KOPT-K1 (cell line): ENCODE measurements at regions not wholly inside any gene's neighbourhood (a gene's known extent, or its start where the extent isn't known, plus 50 kb on each side); places are given as distances from the start of the nearest gene placed in this dataset.

Experiments
- H3K27ac ChIP-seq: fragments of 200-600 bp; sonication (generic); 2 replicates; pipeline ENCODE4 v1.5.1; 2016; ENCODE audit warnings: antibody characterized with exemption, mild to moderate bottlenecking, low read depth, low read length; ENCODE audit not compliant: poor library complexity, severe bottlenecking
- H3K36me3 ChIP-seq: fragments of 200-600 bp; sonication (generic); 2 replicates; pipeline ENCODE4 v1.5.1; 2017; ENCODE audit warnings: antibody characterized with exemption, mild to moderate bottlenecking, low read length, moderate library complexity; ENCODE audit not compliant: insufficient read depth
- H3K9me3 ChIP-seq: fragments of 200-600 bp; sonication (generic); 2 replicates; pipeline ENCODE4 v1.5.1; 2017; ENCODE audit warnings: antibody characterized with exemption, low read length, mild to moderate bottlenecking; ENCODE audit not compliant: insufficient read depth, poor library complexity, severe bottlenecking

- Histone ChIP-seq H3K36me3 (no peaks in the 10 kb centered on the region), H3K27ac (no peak overlapping the region), H3K9me3 (no peaks in the 10 kb centered on the region)
Measured at GRCh38 chr6:143581835-143582480, 70.4 kb upstream of the FUCA2 start.

- H3K27ac ChIP-seq = no peak overlapping the region
- H3K9me3 ChIP-seq = no peaks in the 10 kb centered on the region
- H3K36me3 ChIP-seq = no peaks in the 10 kb centered on the region
Measured at GRCh38 chr6:143579703-143580102, 68.2 kb upstream of the FUCA2 start.

- H3K36me3 ChIP-seq = no peaks in the 10 kb centered on the region
- no peaks in the 10 kb centered on the region for H3K9me3 ChIP-seq
- H3K27ac ChIP-seq = no peak overlapping the region
Measured at GRCh38 chr6:143578054-143578453, 66.5 kb upstream of the FUCA2 start.

GRCh38 chr6:143575901-143576426, 64.4 kb upstream of the FUCA2 start:
- H3K9me3 ChIP-seq = no peaks in the 10 kb centered on the region
- no peaks in the 10 kb centered on the region for H3K36me3 ChIP-seq
- H3K27ac ChIP-seq = no peak overlapping the region

- H3K27ac ChIP-seq = no peak overlapping the region
- no peaks in the 10 kb centered on the region for H3K36me3 ChIP-seq
- no peaks in the 10 kb centered on the region for H3K9me3 ChIP-seq
Measured at GRCh38 chr6:143575440-143575839, 63.9 kb upstream of the FUCA2 start.

- no peaks in the 10 kb centered on the region for H3K9me3 ChIP-seq
- H3K36me3 ChIP-seq = no peaks in the 10 kb centered on the region
- H3K27ac ChIP-seq = no peak overlapping the region
Measured at GRCh38 chr6:143570147-143570853, 58.8 kb upstream of the FUCA2 start.

- Histone ChIP-seq H3K9me3 (no peaks in the 10 kb centered on the region), H3K36me3 (no peaks in the 10 kb centered on the region), H3K27ac (no peak overlapping the region)
Measured at GRCh38 chr6:143569040-143569439, 57.5 kb upstream of the FUCA2 start.

GRCh38 chr6:143564484-143565017, 53.0 kb upstream of the FUCA2 start:
- H3K9me3 ChIP-seq = no peaks in the 10 kb centered on the region
- no peaks in the 10 kb centered on the region for H3K36me3 ChIP-seq
- no peak overlapping the region for H3K27ac ChIP-seq

- H3K9me3 ChIP-seq = no peaks in the 10 kb centered on the region
- H3K27ac ChIP-seq = no peak overlapping the region
- H3K36me3 ChIP-seq = no peaks in the 10 kb centered on the region
Measured at GRCh38 chr6:143562143-143562542, 50.6 kb upstream of the FUCA2 start.
